H1 (cell line): ENCODE measurements at regions not wholly inside any gene's neighbourhood (a gene's known extent, or its start where the extent isn't known, plus 50 kb on each side); places are given as distances from the start of the nearest gene placed in this dataset.

Experiments used
- NRF1 ChIP-seq: IDR thresholded peaks from 2 replicates; pipeline ENCODE4 v1.6.1; 2011; ENCODE audit warnings: mild to moderate bottlenecking, low read depth, low read length, improper control_type of control experiment
- TF ChIP-seq, protein P1 (sequence below), 3 experiments: IDR thresholded peaks; 1 replicate in 2 of 3; 2 replicates in 1 of 3; pipeline versions ENCODE4 v1.5.1 to v1.6.1; 2011; ENCODE audit warnings: low read length in 3 of 3, mild to moderate bottlenecking in 3 of 3, inconsistent platforms in 2 of 3, low read depth in 1 of 3, moderate library complexity in 1 of 3; ENCODE audit not compliant: insufficient read depth in 1 of 3; ENCODE audit errors: control extremely low read depth in 1 of 3

DNA sequence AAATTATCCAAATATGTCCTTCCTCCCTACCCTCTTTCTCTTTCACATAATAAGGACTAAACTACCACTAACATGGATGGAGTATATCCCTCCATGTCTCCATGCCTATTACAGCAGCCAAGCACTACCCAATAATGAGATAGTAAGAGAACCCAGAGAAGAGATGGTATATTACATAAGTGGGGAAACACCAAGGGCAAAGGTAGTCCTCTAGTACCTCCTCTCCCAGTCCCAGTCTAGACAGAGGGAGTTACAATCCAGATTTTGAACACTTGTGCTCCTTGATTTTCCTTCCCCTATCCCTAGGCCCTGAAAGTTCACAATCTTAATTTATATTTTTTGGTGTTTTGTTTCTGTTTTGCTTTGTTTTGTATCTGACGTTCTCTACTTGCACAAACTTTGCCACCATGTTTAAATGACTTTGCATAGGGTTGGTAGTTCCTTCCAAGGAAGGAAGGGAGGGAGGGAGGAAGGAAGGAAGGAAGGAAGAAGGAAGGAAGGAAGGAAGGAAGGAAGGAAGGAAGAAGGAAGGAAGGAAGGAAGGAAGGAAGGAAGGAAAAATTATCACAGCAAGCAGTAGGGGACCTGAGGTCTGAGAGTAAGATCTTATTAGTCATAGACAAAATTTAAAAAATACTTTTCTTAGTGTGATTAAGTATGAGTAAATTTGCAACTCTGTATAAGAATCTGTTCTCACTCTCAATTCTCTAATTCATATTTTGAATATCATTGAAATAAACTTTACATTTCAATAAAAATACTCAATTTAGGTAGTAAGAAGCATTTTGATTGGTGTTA lies 521.9 kb downstream of the PTPRC start (continued):
- TF ChIP-seq NRF1 = no peak
- TF ChIP-seq, protein P1, sequence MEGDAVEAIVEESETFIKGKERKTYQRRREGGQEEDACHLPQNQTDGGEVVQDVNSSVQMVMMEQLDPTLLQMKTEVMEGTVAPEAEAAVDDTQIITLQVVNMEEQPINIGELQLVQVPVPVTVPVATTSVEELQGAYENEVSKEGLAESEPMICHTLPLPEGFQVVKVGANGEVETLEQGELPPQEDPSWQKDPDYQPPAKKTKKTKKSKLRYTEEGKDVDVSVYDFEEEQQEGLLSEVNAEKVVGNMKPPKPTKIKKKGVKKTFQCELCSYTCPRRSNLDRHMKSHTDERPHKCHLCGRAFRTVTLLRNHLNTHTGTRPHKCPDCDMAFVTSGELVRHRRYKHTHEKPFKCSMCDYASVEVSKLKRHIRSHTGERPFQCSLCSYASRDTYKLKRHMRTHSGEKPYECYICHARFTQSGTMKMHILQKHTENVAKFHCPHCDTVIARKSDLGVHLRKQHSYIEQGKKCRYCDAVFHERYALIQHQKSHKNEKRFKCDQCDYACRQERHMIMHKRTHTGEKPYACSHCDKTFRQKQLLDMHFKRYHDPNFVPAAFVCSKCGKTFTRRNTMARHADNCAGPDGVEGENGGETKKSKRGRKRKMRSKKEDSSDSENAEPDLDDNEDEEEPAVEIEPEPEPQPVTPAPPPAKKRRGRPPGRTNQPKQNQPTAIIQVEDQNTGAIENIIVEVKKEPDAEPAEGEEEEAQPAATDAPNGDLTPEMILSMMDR (IDR thresholded peaks at IDR 0.05; ENCODE audit: control extremely low read depth in 1 of 3, insufficient read depth in 1 of 3, low read depth in 1 of 3, low read length in 3 of 3) = no peak
